Activated CD4-positive, alpha-beta memory T cell treated with anti-CD3 and anti-CD28 coated beads for 36 hours (primary cell): ENCODE measurements at regions not wholly inside any gene's neighbourhood (a gene's known extent, or its start where the extent isn't known, plus 50 kb on each side); places are given as distances from the start of the nearest gene placed in this dataset.

Source experiments
- CTCF ChIA-PET: fragments of 350-600 bp; sonication (Branson Sonifier 250); formaldehyde crosslinking; loops from one replicate; lab custom pipeline; 2021; ENCODE audit warnings: antibody characterized with exemption, inconsistent platforms; lab: Charles Lee
- POLR2A ChIA-PET: fragments of 350-600 bp; sonication (Branson Sonifier 250); formaldehyde crosslinking; loops from one replicate; lab custom pipeline; 2021; ENCODE audit warnings: antibody characterized with exemption; lab: Charles Lee
- DNase-seq: peaks from one replicate; pipeline ENCODE4 v3.0.0-alpha.2; 2020
- H3K27ac Mint-ChIP-seq: one replicate; pipeline ENCODE4 v1.8.0; 2021; ENCODE audit warnings: mixed read lengths
- H3K27me3 Mint-ChIP-seq: one replicate; pipeline ENCODE4 v1.8.0; 2021; ENCODE audit warnings: mixed read lengths
- H3K36me3 Mint-ChIP-seq: one replicate; pipeline ENCODE4 v1.8.0; 2021; ENCODE audit warnings: mixed read lengths
- H3K4me1 Mint-ChIP-seq: one replicate; pipeline ENCODE4 v1.8.0; 2021; ENCODE audit warnings: low read depth, mixed read lengths
- H3K4me3 Mint-ChIP-seq: one replicate; pipeline ENCODE4 v1.8.0; 2021; ENCODE audit warnings: mild to moderate bottlenecking, mixed read lengths
- H3K9me3 Mint-ChIP-seq: one replicate; pipeline ENCODE4 v1.8.0; 2021; ENCODE audit warnings: mixed read lengths
- intact Hi-C: fragments of 100-400 bp; cut with micrococcal nuclease; formaldehyde crosslinking; loops from one replicate; pipeline ENCODE4 v1.15.1; 2023

- ChIA-PET POLR2A (no interaction called here), CTCF (no interaction called here)
- no peak overlapping the region for H3K4me3 Mint-ChIP-seq
- no peaks in the 10 kb centered on the region for H3K9me3 Mint-ChIP-seq
- peaks cover 1% of the 10 kb centered on the region for H3K27me3 Mint-ChIP-seq
- no peaks in the 10 kb centered on the region for H3K36me3 Mint-ChIP-seq
- no peak for DNase-seq
- H3K27ac Mint-ChIP-seq, result no peak overlapping the region
- no peaks in the 10 kb centered on the region for H3K4me1 Mint-ChIP-seq
- intact Hi-C loops, result no loop called here
Measured at GRCh38 chr1:95375174-95375573, 141.2 kb downstream of the RWDD3 start.

GRCh38 chr1:95380909-95381308 lies 146.9 kb downstream of the RWDD3 start:
- CTCF ChIA-PET, result no interaction called here
- H3K27ac Mint-ChIP-seq, result no peak overlapping the region
- intact Hi-C loops, result no loop called here

GRCh38 chr1:95382000-95382786 lies 148.2 kb downstream of the RWDD3 start:
- ChIA-PET CTCF (no interaction called here), POLR2A (no interaction called here)
- Mint-ChIP-seq H3K27me3 (peaks cover 1% of the 10 kb centered on the region), H3K36me3 (no peaks in the 10 kb centered on the region), H3K4me1 (no peaks in the 10 kb centered on the region), H3K9me3 (no peaks in the 10 kb centered on the region), H3K27ac (no peak overlapping the region), H3K4me3 (no peak overlapping the region)
- DNase-seq, result no peak
- intact Hi-C loops, result no loop called here

More at GRCh38 chr1:95380909-95381308, 146.9 kb downstream of the RWDD3 start:
- Mint-ChIP-seq H3K4me1 (no peaks in the 10 kb centered on the region), H3K36me3 (no peaks in the 10 kb centered on the region), H3K9me3 (no peaks in the 10 kb centered on the region), H3K4me3 (no peak overlapping the region), H3K27me3 (peaks cover 1% of the 10 kb centered on the region)
- DNase-seq, result no peak
- POLR2A ChIA-PET, result no interaction called here

- ChIA-PET POLR2A (no interaction called here), CTCF (no interaction called here)
- Mint-ChIP-seq H3K27ac (no peak overlapping the region), H3K4me3 (no peak overlapping the region), H3K27me3 (peaks cover 1% of the 10 kb centered on the region), H3K36me3 (no peaks in the 10 kb centered on the region), H3K4me1 (no peaks in the 10 kb centered on the region), H3K9me3 (no peaks in the 10 kb centered on the region)
- DNase-seq, result no peak
- intact Hi-C loops, result no loop called here
Measured at GRCh38 chr1:95383111-95383510, 149.1 kb downstream of the RWDD3 start.

- DNase-seq, result peak; percentile 32
Measured at GRCh38 chr1:95384567-95384966, 150.6 kb downstream of the RWDD3 start.

GRCh38 chr1:95386371-95386770 lies 152.4 kb downstream of the RWDD3 start:
- no peak overlapping the region for H3K27ac Mint-ChIP-seq
- CTCF ChIA-PET, result no interaction called here
- no peak for DNase-seq
- no peaks in the 10 kb centered on the region for H3K4me1 Mint-ChIP-seq
- intact Hi-C loops, result no loop called here
- H3K27me3 Mint-ChIP-seq, result no peaks in the 10 kb centered on the region
- H3K36me3 Mint-ChIP-seq, result no peaks in the 10 kb centered on the region
- POLR2A ChIA-PET, result interaction anchor here (0.5 kb wide), 1 partner anchor 843 kb away, joined by 3 read pairs; no protein-coding TSS in a partner anchor
- no peak overlapping the region for H3K4me3 Mint-ChIP-seq
- H3K9me3 Mint-ChIP-seq, result no peaks in the 10 kb centered on the region

More at GRCh38 chr1:95384567-95384966, 150.6 kb downstream of the RWDD3 start:
- no peaks in the 10 kb centered on the region for H3K36me3 Mint-ChIP-seq
- ChIA-PET POLR2A (no interaction called here), CTCF (no interaction called here)
- H3K27ac Mint-ChIP-seq, result no peak overlapping the region
- peaks cover 1% of the 10 kb centered on the region for H3K27me3 Mint-ChIP-seq
- H3K4me1 Mint-ChIP-seq, result no peaks in the 10 kb centered on the region
- intact Hi-C loops, result no loop called here
- H3K4me3 Mint-ChIP-seq, result no peak overlapping the region
- no peaks in the 10 kb centered on the region for H3K9me3 Mint-ChIP-seq

- no peaks in the 10 kb centered on the region for H3K36me3 Mint-ChIP-seq
- no peak overlapping the region for H3K4me3 Mint-ChIP-seq
- no peaks in the 10 kb centered on the region for H3K9me3 Mint-ChIP-seq
- ChIA-PET POLR2A (interaction anchor here (0.5 kb wide), 1 partner anchor 842 kb away, joined by 3 read pairs; no protein-coding TSS in a partner anchor), CTCF (no interaction called here)
- no peaks in the 10 kb centered on the region for H3K4me1 Mint-ChIP-seq
- intact Hi-C loops, result no loop called here
- no peak overlapping the region for H3K27ac Mint-ChIP-seq
- DNase-seq, result no peak
- no peaks in the 10 kb centered on the region for H3K27me3 Mint-ChIP-seq
Measured at GRCh38 chr1:95386915-95387314, 152.9 kb downstream of the RWDD3 start.

- CTCF ChIA-PET, result no interaction called here
- intact Hi-C loops, result no loop called here
- Mint-ChIP-seq H3K4me3 (no peak overlapping the region), H3K36me3 (no peaks in the 10 kb centered on the region), H3K27ac (no peak overlapping the region), H3K4me1 (no peaks in the 10 kb centered on the region), H3K9me3 (no peaks in the 10 kb centered on the region), H3K27me3 (no peaks in the 10 kb centered on the region)
- no peak for DNase-seq
- POLR2A ChIA-PET, result no interaction called here
Measured at GRCh38 chr1:95388031-95388430, 154.0 kb downstream of the RWDD3 start.

GRCh38 chr1:95393434-95393833 lies 159.4 kb downstream of the RWDD3 start:
- H3K4me1 Mint-ChIP-seq, result no peaks in the 10 kb centered on the region
- CTCF ChIA-PET, result interaction anchor here (0.6 kb wide), 1 partner anchor 30 kb away, joined by 3 read pairs; no protein-coding TSS in a partner anchor

GRCh38 chr1:95396557-95396956 lies 162.5 kb downstream of the RWDD3 start:
- Mint-ChIP-seq H3K36me3 (no peaks in the 10 kb centered on the region), H3K27me3 (no peaks in the 10 kb centered on the region), H3K4me1 (no peaks in the 10 kb centered on the region), H3K9me3 (no peaks in the 10 kb centered on the region), H3K4me3 (no peak overlapping the region), H3K27ac (no peak overlapping the region)
- ChIA-PET POLR2A (no interaction called here), CTCF (no interaction called here)
- intact Hi-C loops, result no loop called here
- DNase-seq, result no peak

More at GRCh38 chr1:95393434-95393833, 159.4 kb downstream of the RWDD3 start:
- Mint-ChIP-seq H3K36me3 (no peaks in the 10 kb centered on the region), H3K9me3 (no peaks in the 10 kb centered on the region), H3K27me3 (no peaks in the 10 kb centered on the region), H3K4me3 (no peak overlapping the region), H3K27ac (no peak overlapping the region)
- intact Hi-C loops, result no loop called here
- no peak for DNase-seq
- POLR2A ChIA-PET, result no interaction called here

GRCh38 chr1:95402780-95403179 lies 168.8 kb downstream of the RWDD3 start:
- no peak overlapping the region for H3K4me3 Mint-ChIP-seq
- H3K36me3 Mint-ChIP-seq, result no peaks in the 10 kb centered on the region
- intact Hi-C loops, result no loop called here
- no peaks in the 10 kb centered on the region for H3K4me1 Mint-ChIP-seq
- ChIA-PET CTCF (no interaction called here), POLR2A (no interaction called here)
- H3K27me3 Mint-ChIP-seq, result peaks cover 5% of the 10 kb centered on the region
- peaks cover 13% of the 10 kb centered on the region for H3K9me3 Mint-ChIP-seq
- H3K27ac Mint-ChIP-seq, result no peak overlapping the region
- DNase-seq, result no peak

- H3K27me3 Mint-ChIP-seq, result peaks cover 5% of the 10 kb centered on the region
- H3K36me3 Mint-ChIP-seq, result no peaks in the 10 kb centered on the region
- no peaks in the 10 kb centered on the region for H3K4me1 Mint-ChIP-seq
- no peak overlapping the region for H3K27ac Mint-ChIP-seq
- no peak overlapping the region for H3K4me3 Mint-ChIP-seq
- DNase-seq, result no peak
- H3K9me3 Mint-ChIP-seq, result peaks cover 13% of the 10 kb centered on the region
- ChIA-PET CTCF (no interaction called here), POLR2A (no interaction called here)
- intact Hi-C loops, result no loop called here
Measured at GRCh38 chr1:95406279-95406678, 172.3 kb downstream of the RWDD3 start.
